ENCODE measurements at regions not wholly inside any gene's neighbourhood (a gene's known extent, or its start where the extent isn't known, plus 50 kb on each side); places are given as distances from the start of the nearest gene placed in this dataset.

DNA sequence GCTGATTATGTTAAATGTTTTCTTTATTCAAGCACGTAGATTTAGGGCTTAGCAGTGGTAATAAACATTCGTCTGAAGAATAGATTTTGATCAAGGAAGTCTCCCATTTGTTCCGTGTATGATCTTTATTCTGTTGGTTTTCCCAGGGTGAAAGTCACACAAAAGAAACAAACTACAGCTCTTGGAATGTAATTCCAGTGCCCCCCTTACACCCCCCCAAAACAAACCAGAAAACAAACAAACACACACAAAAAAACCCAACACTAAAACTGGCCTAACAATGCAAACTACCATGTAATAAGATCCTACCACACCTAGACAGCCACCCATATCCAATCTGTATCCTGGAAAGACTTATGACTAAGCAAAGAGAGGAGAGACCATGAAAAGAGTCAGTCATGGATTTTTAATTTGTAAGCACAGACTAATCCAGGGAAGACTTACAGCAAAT, 196.2 kb upstream of the ELL2 start:
- DNase-seq, result no peak

DNA sequence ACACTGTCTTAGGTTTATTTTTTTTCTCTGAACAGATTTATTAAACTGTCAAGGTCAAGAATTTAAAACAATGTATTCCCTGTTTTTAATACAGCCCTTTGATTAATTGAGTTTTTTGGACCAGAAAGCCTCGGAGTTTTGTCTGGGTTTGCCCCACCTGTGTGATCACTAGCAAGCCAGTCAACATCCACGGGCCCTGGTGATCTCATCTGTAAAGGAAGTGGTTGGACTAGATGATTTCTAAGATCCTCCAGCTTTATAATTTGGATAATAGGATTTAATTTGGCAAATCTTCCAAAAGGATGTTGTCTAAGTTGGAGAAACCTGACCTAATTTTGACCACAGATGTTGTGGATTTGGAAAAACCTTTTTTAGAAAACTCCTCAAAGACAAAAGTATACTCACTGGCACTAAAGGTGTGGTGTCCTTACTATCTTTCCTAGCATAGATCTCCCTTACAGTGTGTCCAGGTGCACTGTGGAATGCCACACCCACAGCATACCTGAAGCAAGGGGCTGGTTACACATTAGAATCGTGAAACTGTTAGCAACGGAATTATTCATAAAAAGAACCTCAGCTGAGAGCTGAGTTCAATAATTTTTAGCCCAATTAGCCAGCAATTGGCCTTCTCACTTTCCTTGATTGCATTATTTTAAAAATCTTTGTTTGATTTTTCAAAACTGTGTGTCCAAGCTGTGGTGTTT, 195.6 kb upstream of the ELL2 start:
- peak; percentile 12 for DNase-seq

DNA sequence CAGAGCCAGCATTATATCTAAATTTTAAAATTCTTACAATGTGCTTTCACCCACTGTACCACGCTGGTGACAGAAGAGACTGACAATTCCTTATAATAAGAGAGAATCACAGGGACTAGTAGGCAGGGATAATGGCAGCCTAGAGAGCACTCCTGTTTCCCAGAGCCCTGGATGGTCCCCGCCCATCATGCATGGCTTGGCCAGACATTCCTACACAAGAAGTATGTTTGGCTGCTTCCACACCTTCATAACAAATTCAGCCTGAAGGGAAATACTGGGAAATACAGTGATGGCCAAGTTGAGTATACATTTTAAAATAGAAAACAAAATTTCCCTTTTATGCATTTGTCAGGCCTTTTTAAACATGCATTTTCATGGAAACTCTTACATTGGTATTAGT, 193.5 kb upstream of the ELL2 start:
- no peak for DNase-seq

DNA sequence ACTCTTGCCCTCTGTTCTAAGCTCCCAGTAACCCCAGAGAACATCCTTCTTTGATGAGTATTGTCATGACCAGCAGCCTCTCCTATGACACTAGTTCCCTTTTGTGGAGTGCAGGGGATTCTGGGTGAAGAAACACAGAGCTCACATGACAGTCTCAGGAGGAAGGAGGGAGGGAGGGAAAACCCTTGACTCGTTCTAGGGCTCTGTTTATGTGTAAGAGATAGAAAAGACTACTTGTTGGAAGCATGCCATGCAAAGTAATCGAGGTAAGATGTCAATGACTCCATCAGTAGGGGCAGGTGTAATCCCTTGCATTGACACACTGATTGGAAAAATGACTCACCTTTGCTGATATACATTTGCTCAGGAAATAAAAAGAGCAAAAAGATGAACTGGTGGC, 190.2 kb upstream of the ELL2 start:
- DNase-seq, result no peak

DNA sequence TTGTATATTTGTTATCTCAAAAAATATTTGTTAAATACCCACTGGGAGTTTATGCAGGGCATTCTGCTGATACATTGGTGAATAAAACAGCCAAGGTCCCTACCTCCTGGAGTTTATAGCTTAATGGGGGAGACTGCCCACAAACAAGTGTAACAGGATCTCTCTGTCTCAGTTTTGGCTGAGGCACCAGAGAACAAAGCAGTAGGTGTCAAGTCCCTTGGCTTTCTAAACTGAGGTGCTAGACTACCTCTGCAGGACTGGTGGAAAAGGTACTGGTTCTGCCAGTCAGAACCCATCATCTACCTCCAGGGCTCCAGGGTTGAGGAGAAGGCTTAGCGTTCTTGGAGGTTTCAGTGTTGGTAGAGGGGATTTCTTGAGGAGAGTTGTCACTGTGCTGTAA, 188.4 kb upstream of the ELL2 start:
- DNase-seq, result no peak

DNA sequence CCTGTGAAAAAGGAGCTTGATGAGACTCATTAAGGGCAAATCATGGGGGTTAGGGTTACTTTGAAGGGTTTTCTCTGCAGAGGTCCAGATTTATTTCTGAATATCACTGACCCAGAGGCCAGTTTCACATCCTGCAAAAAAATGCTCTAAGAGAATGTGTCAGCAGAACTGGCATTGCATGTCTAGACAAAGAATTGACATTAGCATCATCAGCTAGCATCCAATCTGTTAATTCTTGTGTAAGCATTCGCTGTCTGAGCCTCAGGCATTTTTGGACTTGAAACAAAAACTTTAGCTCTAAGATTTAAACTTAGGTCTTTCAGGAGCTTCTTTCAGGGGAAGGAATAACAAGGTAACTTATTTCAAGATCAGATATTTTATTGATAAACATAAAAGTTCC, 187.9 kb upstream of the ELL2 start:
- no peak for DNase-seq

DNA sequence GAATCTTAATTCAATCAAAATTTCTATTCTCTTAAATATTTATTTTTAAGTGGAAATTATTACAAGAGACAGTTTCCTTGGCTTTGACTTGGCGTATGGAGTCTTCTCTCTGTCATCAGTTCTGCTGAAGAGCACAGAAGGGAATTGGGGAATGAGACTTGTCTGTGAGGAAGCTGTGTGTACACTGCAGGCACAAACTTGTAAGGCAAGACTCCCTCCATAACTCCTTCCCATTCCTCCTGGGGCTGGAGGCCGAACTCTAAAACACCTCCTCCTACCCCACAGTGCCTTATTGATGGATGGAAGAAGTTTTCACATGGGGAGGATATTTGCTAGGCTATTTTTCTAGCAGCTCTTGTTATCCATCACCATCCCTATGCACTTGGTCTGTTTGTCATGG, 187.4 kb upstream of the ELL2 start:
- no peak for DNase-seq

DNA sequence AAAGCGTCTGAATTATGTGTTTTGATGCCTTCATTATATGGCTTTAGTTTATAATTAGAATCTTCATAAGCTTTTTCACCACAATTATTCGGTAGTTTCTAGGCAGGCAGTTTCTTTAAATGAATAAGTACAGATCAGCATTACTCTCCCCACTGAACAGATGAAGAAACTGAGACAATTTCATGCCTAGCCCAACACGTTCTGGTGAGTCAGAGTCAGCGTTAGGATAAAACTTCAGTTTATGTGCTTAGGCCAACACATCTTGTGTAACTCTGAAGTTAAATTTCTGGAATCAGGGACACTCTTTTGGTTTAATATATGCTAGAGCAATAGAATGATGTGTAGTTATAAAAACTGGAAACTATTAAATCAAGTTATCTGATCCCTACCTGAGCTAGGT, 186.7 kb upstream of the ELL2 start:
- no peak for DNase-seq

DNA sequence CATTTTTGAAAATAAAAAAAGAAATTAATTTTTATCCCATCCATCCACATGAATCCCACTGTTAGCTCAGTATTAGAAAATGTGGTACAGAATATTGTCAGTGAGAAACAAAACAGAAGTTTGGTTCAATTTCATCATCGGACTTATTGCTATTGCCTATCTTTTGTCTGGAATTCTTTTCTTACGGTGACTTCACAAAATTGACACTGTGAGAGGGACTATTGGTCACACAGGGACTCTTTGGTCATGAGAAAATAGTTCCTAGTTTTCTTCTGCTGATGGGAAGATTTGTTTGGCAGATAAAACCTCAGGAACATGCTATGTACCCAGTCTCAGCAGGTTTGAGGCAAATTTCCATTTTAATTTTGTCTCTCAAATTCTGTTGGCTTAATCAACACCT, 186.2 kb upstream of the ELL2 start:
- DNase-seq, result no peak

DNA sequence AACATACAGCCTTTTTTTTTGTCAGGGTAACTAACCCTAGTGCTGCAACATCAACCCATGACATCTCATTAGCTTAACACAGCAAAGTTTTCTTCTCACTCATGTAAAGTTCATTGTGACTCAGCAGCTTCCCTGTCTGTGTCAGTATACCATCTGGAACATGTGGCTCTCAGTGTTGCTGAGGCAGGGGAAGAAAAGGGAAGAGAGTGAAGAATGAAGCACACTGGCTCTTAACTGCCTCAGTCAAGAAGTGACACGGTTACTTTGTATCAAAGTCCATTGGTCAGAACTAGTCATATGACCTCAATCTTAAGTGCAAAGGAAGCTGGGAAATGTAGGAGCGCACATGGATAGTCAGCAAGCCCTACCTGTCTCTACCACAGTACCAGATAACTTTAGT, 185.0 kb upstream of the ELL2 start:
- peak; percentile 4 for DNase-seq

DNA sequence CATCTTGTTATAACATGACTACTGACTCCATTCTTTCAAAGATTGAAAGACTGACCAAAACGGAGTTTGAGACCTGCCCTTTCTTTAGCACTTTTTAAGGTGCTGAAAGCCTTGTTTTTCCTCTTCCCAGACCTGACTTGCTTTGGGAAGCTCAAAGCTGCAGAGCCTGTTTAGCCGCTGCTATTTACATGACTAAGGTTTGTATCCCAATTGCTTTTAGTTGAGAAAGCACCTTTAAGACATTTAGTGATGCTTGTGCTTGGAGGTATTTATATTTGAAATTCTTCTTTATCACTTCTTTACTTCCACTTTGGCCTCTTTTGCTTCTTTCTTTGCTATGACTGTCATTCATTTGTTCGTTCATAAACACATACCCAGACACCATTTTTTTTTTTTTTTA, 182.6 kb upstream of the ELL2 start:
- no peak for DNase-seq

DNA sequence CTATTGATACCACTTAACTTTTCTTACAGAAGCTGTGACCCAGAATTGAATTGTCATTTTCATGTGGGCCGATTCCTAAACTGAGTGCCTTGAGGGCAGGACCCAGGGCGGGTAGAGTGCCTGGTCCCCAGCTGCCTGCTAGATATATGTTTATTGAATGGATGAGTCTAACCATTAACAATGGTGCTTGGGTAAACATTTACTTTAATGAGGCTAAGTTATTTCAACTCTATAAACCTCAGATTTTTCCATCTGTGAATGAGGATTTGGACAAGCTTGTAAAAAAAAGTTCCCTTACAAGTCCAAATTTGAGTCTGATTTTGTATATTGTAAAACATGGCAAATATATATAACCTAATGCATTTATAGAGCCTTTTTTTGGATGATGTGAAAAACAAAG, 181.8 kb upstream of the ELL2 start:
- DNase-seq, result no peak

DNA sequence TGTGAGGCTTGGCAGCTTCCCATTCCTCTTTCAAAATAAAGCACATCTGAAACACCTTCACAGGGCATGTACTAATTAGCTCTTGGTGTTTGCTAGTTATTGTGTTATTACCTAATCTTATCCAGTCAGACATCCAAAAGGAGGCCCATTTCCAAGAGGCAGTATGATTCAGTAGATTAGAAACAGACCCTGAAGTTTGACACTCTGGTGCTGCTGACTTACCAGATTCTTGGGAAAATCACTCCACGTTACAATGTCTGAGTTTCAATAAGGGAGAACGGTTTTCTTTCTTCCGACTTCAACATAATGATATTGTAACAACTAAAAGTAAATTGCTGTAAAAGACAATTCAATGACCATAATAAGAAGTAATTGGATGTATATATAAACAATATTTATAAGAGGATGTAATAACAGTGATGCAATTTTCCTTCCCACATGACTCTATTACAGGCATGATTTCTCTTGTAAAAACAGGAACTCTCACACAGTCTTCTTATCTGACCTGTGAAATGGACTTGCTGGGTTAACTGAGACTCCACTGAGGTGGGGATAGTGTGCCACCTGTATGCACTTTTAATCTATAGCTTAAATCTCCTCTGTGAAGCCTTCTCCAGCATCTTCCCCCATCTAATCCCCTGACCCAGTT, 181.3 kb upstream of the ELL2 start:
- DNase-seq, result no peak

DNA sequence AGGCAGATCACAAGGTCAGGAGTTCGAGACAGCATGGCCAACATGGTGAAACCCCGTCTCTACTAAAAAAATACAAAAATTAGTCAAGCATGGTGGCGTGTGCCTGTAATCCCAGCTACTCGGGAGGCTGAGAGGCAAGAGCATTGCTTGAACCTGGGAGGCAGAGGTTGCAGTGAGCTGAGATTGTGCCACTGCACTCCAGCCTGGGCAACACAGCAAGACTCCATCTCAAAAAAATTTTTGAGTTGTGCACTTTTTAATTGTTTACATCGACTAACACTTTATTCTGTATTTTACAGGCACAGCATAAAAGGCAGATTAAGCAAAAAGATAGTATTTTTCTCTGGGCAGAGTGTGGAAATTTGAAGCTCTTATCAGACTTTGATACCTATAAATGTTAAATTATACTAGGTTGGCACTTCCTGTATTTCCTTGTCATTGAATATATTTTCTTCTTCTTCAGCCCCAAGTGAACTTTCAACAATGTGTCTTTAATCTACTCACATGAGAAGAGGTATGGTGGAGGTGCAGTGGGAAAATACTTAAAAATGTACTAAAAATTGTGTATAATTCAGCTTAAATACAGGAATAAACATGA, 180.6 kb upstream of the ELL2 start:
- no peak for DNase-seq

DNA sequence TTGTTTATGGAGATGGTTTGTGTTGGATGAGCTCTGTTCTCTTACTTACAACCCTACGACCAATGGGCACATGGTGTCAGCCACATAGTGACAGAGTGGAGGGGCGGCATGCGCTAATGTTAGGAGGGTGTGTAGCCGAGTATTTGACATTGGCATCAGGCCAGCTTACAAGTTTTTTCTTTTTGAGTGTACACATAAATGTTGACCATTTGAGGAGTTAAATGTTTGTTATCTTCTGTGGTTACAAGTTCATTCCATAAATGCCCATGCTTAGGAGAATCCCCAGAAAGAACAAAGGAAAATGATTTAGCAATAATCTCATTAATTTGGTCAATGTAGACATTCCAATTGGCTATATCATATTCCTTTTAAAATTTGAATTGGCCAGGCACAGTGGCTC, 180.1 kb upstream of the ELL2 start:
- no peak for DNase-seq

DNA sequence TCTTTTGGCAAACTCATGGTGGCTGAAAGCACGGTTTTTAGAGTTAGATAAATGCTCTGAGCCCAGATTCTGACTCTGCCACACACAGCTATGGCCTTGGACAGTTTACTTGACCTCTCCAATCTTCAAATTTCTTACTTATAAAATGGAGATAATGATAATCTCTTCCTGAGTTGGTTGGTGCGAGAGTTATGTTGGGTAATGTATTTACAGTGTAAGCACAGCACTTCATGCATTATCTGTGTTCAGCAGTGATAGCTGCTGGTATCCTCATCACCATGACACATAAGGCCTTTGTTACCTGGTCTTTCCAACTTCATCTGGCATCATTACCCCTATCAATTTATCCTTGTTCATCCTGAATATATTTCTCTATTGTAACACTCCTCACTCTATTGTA, 178.8 kb upstream of the ELL2 start:
- DNase-seq, result no peak

DNA sequence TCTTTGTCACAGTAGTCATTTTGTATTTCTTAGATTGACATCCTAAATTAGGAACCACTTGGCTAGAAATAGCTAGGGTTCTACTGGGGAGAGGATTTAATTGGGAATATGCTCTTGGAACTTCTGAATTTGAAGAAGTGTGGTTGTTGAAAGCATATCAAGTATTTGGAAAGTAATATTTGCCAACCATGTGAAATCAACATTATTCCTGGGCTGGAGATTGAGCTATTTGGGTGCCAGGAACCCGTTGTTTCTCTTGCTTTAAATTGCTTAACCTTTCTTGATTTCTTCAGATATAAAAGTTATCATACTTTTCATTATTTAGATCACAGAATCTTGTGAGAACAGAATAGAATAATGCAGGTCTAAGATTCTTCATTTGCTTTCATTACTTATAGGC, 178.4 kb upstream of the ELL2 start:
- no peak for DNase-seq

DNA sequence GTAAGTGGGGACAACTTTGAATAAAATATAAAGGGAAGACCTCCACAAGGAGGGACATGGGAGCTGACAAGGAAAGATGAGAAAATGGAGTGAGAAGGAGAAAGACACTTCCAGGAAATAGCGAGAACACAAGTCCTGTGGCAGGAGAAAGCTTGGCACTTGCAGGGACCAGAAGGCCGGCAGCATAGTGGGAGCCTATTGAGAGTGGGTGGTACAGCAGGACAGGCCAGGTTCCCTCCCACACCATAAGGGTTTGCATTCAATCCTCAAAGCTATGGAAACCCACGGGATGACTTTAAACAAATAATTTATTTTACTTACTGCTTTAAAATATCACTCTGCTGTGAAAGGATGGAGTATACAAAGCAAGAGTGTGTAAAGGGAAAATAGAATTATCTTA, 173.2 kb upstream of the ELL2 start:
- DNase-seq, result no peak

DNA sequence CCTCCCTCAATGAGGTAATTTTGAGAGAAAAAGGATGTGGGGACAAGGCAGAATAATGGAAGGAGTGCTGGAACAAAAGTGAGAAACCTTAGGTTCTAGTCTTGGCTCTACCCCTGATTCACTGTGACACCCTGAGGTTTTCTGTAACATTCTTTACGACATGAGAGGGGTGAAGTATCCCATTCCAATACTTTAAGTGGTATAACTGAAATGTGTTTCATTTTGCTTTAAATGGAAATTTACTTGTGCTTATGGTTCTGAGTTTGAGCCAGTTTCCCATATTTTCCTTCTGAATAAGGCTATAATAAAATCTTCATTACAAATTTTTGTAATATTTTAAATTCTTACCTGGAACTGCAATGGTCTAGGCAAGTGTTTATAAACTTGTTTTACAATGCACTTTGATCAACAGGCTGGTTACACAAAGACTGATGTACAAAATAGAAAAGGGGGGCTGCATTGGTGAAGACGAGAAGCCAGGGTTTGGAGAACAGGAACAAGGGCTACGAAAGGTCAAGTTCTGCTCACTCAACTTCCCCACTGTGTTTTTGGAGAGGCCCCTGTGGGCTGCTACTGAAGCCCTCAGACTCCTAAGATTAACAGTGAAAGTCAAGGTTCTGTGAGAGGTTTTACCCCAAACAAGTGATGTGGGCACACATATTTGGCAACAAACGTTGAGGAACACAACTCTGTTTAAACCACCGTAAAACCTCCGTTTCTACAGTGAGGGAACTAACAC, 171.9 kb upstream of the ELL2 start:
- DNase-seq, result no peak

DNA sequence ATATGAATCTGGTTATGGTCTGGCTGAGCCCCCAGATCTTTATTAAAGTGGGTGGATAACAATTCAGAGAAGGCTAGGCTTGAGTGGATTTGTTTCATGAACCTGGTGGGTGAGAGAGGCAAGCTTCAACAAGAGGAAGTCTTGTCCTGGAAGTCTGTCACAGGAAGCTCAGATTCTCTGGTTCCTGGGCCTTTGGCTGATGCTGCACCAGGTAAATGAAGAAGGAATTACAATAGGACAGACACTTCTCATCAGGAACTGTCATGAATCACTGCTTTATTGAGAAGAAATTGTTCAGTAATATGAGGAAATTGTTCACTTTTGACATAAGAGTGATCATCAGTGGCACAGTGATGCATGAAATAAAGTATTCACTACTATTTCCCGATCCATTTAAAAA, 167.6 kb upstream of the ELL2 start:
- DNase-seq, result no peak

DNA sequence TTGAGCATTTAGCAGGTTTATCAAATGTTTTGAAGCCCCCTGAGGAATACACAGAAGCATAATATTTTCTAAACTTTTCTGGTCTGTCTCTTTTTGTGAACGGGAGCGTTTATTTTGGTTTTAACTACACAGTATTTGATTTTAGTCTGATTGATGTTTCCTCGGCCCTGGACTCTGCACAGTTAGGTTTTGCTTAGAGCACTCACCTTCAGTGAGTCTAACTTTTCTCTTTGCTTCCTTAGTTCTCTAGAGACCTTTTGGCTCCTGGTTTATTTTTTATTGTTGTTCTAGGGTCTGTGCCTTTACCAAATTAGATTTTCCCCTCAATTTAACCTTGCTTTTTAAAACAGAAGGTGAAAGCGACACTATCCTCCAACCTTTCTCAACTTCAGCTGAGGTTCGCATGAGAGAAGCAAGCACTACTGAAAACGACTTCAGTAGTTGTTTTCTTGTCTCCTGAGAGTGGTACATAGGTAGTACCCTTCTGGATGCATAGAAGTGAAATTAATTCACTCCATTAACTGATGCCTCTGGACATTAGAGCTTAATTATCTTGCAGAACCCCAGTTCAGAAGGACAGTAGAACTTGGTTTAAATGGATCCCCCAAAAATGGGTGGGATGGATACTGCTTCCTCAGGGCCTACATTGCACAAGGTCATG, 166.7 kb upstream of the ELL2 start:
- DNase-seq, result no peak

DNA sequence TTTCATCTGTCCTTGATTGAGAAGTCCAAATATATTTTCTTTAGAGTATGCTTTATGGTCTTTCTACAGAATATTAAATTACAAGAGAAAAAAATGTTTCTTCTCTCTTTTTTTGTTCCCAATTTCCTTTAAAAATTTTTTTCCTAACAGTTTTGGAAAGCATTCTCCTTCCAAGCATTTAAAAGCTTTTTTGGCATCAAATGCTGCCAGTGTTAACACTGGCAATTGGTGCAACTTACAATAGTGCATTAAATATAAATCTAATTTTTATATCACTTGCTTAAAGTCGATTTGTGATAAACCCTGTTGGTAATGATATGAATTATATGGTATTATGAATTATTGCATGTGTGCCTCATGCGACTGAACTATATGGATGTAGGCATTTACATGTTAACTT, 165.9 kb upstream of the ELL2 start:
- no peak for DNase-seq

DNA sequence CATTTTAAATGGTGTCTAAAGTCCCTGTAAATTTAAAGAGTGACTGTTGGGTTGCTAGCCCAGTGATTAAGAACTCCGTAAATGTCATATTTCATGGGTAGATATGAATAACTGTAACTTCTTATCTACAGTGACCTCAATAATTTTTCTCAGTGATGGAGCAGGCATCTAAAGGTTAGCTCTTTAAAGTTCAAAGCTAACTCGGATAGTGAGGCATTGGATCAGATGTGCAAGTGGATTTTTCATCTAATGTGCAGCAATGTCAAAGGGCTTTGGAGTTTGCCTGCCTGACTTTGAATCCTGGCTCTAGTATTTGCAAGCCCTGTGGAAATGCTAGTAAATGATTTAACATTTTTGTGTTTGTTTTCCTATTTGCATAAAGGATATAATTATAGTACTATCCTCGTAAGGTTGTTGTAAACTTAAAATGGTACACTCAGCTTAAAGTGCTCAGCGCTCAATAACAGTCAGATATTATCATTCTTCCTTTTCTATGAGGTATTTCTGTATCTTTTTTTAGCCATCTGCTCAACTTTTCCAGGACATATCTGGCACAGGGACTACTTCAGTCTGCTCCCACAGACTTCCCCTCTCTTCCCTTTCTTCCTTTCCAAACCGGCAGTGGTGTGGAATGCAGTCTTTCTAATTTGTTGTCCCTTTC, 163.7 kb upstream of the ELL2 start:
- DNase-seq, result no peak
